ENCODE measurements at regions not wholly inside any gene's neighbourhood (a gene's known extent, or its start where the extent isn't known, plus 50 kb on each side); places are given as distances from the start of the nearest gene placed in this dataset.

DNA sequence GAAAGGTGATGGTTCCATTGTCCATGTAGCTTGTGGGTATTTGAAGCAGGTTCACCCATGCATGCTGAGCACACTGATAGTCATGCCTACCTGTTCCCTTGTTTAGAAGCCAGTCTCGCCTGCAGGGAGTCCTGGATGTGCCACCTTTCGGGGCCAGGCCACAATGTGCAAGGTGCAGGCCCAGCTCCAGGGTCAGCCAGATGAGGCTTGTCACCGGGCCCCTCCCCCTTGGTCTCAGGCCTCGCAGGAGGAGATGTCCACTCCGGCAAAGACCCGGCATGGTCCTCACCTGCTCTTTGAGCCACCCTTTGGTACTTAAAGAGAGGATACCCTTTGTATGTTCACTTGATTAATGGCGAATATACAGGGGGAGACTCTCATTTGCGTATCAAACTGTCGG lies 140.4 kb upstream of the RTL1 start:
- peaks cover 13 to 92% of the 10 kb centered on the region in 2 experiments for H3K27me3 ChIP-seq (ENCODE audit: control insufficient read depth in 1 of 2, insufficient read depth in 2 of 2, low read length in 2 of 2)
- H3K9me3 ChIP-seq (ENCODE audit: low read length): no peaks in the 10 kb centered on the region
- DNase-seq (ENCODE audit: low spot score) (no peak), ATAC-seq (no peak), FAIRE-seq (no peak)
- ChIA-PET CTCF (ENCODE audit: low intra/inter-chr PET ratio, low total read pairs) (no interaction called here), POLR2A (no interaction called here)
- H3K79me2 ChIP-seq (ENCODE audit: insufficient read depth, low read length): no peaks in the 10 kb centered on the region
- TF ChIP-seq ZNF564 (CRISPR knock-in tag; IDR thresholded peaks at IDR 0.05) (no peak), ZNF331 (CRISPR knock-in tag; IDR thresholded peaks at IDR 0.05) (no peak), ZNF556 (CRISPR knock-in tag; IDR thresholded peaks at IDR 0.05; ENCODE audit: borderline replicate concordance) (no peak), ZNF644 (CRISPR knock-in tag; IDR thresholded peaks at IDR 0.05; ENCODE audit: low read depth) (no peak), KDM3A (CRISPR knock-in tag; IDR thresholded peaks at IDR 0.05; ENCODE audit: low read depth) (no peak), BORCS8-MEF2B (CRISPR knock-in tag; IDR thresholded peaks at IDR 0.05) (no peak), ZNF660 (CRISPR knock-in tag; IDR thresholded peaks at IDR 0.05; ENCODE audit: borderline replicate concordance, low read depth) (no peak), ZSCAN22 (CRISPR knock-in tag; IDR thresholded peaks at IDR 0.05) (no peak)
- TF ChIP-seq, protein P1, sequence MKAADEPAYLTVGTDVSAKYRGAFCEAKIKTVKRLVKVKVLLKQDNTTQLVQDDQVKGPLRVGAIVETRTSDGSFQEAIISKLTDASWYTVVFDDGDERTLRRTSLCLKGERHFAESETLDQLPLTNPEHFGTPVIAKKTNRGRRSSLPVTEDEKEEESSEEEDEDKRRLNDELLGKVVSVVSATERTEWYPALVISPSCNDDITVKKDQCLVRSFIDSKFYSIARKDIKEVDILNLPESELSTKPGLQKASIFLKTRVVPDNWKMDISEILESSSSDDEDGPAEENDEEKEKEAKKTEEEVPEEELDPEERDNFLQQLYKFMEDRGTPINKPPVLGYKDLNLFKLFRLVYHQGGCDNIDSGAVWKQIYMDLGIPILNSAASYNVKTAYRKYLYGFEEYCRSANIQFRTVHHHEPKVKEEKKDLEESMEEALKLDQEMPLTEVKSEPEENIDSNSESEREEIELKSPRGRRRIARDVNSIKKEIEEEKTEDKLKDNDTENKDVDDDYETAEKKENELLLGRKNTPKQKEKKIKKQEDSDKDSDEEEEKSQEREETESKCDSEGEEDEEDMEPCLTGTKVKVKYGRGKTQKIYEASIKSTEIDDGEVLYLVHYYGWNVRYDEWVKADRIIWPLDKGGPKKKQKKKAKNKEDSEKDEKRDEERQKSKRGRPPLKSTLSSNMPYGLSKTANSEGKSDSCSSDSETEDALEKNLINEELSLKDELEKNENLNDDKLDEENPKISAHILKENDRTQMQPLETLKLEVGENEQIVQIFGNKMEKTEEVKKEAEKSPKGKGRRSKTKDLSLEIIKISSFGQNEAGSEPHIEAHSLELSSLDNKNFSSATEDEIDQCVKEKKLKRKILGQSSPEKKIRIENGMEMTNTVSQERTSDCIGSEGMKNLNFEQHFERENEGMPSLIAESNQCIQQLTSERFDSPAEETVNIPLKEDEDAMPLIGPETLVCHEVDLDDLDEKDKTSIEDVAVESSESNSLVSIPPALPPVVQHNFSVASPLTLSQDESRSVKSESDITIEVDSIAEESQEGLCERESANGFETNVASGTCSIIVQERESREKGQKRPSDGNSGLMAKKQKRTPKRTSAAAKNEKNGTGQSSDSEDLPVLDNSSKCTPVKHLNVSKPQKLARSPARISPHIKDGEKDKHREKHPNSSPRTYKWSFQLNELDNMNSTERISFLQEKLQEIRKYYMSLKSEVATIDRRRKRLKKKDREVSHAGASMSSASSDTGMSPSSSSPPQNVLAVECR (CRISPR knock-in tag; IDR thresholded peaks at IDR 0.05; ENCODE audit: borderline replicate concordance): no peak
- TF ChIP-seq, protein P2, sequence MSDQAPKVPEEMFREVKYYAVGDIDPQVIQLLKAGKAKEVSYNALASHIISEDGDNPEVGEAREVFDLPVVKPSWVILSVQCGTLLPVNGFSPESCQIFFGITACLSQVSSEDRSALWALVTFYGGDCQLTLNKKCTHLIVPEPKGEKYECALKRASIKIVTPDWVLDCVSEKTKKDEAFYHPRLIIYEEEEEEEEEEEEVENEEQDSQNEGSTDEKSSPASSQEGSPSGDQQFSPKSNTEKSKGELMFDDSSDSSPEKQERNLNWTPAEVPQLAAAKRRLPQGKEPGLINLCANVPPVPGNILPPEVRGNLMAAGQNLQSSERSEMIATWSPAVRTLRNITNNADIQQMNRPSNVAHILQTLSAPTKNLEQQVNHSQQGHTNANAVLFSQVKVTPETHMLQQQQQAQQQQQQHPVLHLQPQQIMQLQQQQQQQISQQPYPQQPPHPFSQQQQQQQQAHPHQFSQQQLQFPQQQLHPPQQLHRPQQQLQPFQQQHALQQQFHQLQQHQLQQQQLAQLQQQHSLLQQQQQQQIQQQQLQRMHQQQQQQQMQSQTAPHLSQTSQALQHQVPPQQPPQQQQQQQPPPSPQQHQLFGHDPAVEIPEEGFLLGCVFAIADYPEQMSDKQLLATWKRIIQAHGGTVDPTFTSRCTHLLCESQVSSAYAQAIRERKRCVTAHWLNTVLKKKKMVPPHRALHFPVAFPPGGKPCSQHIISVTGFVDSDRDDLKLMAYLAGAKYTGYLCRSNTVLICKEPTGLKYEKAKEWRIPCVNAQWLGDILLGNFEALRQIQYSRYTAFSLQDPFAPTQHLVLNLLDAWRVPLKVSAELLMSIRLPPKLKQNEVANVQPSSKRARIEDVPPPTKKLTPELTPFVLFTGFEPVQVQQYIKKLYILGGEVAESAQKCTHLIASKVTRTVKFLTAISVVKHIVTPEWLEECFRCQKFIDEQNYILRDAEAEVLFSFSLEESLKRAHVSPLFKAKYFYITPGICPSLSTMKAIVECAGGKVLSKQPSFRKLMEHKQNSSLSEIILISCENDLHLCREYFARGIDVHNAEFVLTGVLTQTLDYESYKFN (CRISPR knock-in tag; conservative IDR thresholded peaks at IDR 0.05): no peak
- TF ChIP-seq, protein P3, sequence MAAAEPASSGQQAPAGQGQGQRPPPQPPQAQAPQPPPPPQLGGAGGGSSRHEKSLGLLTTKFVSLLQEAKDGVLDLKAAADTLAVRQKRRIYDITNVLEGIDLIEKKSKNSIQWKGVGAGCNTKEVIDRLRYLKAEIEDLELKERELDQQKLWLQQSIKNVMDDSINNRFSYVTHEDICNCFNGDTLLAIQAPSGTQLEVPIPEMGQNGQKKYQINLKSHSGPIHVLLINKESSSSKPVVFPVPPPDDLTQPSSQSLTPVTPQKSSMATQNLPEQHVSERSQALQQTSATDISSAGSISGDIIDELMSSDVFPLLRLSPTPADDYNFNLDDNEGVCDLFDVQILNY (CRISPR knock-in tag; conservative IDR thresholded peaks at IDR 0.05): no peak
- H4K20me1 ChIP-seq (ENCODE audit: insufficient read depth, low read length): peaks cover 10% of the 10 kb centered on the region; the same call in 1 of the 2 replicates
- peaks cover 15% of the 10 kb centered on the region for H3K4me1 ChIP-seq (ENCODE audit: insufficient read depth, low read length)
- H3K27ac ChIP-seq (ENCODE audit: extremely low read length, insufficient read depth, low read length): no peak overlapping the region
- H3K36me3 ChIP-seq (replicated peaks in 1 of 2; ENCODE audit: control insufficient read depth in 1 of 2, insufficient read depth in 2 of 2, low read length in 2 of 2): no peaks in the 10 kb centered on the region
- intact Hi-C loops (cut with micrococcal nuclease; ENCODE audit: unreplicated experiment) (no loop called here), in situ Hi-C loops (cut with HindIII; ENCODE audit: extremely low pct_ligation_motif_present, low pct_unique_long_range_greater_than_20kb) (no loop called here)
- WGBS (ENCODE audit: low lambda C conversion rate): no CpG with 5 or more reads among the region's 9 CpGs
- no peak overlapping the region for H3K4me3 ChIP-seq (replicated peaks in 1 of 3; ENCODE audit: insufficient read depth in 1 of 3, low read depth in 2 of 3, low read length in 3 of 3)
- no TSS peak for BruUV-seq (replicated peaks)
- H2AFZ ChIP-seq (ENCODE audit: low read length): no peak overlapping the region
- H3K9ac ChIP-seq (ENCODE audit: insufficient read depth, low read depth, low read length): no peak overlapping the region
- no peak overlapping the region for H3K4me2 ChIP-seq (ENCODE audit: low read depth, low read length)
